Neural cell (in vitro differentiated cells): ENCODE measurements at regions not wholly inside any gene's neighbourhood (a gene's known extent, or its start where the extent isn't known, plus 50 kb on each side); places are given as distances from the start of the nearest gene placed in this dataset.

ENCODE experiments used
- EP300 ChIP-seq: fragments of 450-650 bp; conservative IDR thresholded peaks from 2 replicates; pipeline ENCODE4 v1.6.1; 2014; ENCODE audit warnings: antibody characterized with exemption, mild to moderate bottlenecking, moderate library complexity; ENCODE audit not compliant: poor library complexity, severe bottlenecking
- EZH2 ChIP-seq: fragments of 200-600, 300-800 bp; shearing (Covaris generic), sonication (generic); IDR thresholded peaks from 2 replicates; pipeline ENCODE4 v1.6.1; 2014; ENCODE audit warnings: antibody characterized with exemption, low read length, borderline replicate concordance, mild to moderate bottlenecking; ENCODE audit not compliant: insufficient read depth, poor library complexity, severe bottlenecking
- POLR2AphosphoS5 ChIP-seq: IDR thresholded peaks from 2 replicates; pipeline ENCODE4 v1.6.1; 2012
- TF ChIP-seq, protein P1 (sequence below): fragments of 450-650 bp; IDR thresholded peaks from 2 replicates; pipeline ENCODE4 v1.5.1; 2014; ENCODE audit warnings: antibody characterized with exemption, mild to moderate bottlenecking, moderate library complexity; ENCODE audit not compliant: poor library complexity, severe bottlenecking

DNA sequence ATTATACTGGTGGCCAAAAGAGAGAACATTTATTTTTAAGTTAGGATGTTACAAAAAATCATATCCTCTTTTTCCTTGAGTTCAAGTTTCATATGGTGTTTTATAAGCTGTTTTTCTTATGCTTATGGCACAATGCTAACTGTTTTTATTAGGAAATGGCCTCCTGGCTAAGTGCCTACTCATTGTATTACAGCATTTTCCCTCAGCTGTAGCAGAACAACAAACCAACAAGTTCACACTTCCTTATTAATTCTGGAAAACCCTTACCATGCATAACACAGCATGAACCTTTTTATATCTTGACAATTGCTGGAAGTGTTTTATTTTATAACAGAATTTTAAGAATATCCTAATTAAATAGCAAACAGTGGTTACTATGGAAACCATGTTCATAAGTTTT, 165.8 kb downstream of the GASK1B start:
- TF ChIP-seq, protein P1, sequence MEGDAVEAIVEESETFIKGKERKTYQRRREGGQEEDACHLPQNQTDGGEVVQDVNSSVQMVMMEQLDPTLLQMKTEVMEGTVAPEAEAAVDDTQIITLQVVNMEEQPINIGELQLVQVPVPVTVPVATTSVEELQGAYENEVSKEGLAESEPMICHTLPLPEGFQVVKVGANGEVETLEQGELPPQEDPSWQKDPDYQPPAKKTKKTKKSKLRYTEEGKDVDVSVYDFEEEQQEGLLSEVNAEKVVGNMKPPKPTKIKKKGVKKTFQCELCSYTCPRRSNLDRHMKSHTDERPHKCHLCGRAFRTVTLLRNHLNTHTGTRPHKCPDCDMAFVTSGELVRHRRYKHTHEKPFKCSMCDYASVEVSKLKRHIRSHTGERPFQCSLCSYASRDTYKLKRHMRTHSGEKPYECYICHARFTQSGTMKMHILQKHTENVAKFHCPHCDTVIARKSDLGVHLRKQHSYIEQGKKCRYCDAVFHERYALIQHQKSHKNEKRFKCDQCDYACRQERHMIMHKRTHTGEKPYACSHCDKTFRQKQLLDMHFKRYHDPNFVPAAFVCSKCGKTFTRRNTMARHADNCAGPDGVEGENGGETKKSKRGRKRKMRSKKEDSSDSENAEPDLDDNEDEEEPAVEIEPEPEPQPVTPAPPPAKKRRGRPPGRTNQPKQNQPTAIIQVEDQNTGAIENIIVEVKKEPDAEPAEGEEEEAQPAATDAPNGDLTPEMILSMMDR = no peak
- TF ChIP-seq EZH2 (no peak), EP300 (no peak), POLR2AphosphoS5 (no peak)
